Natural killer cell (primary cell): ENCODE measurements at regions not wholly inside any gene's neighbourhood (a gene's known extent, or its start where the extent isn't known, plus 50 kb on each side); places are given as distances from the start of the nearest gene placed in this dataset.
"Not testable (repeated sequence)": the region's sequence is repeated elsewhere in the genome, so short reads cannot be mapped to it uniquely, and the experiment has no call there.

Experiments
- ATAC-seq, 3 donors: fragments of 150-1000 bp in 2 of 3; fragments of 200-7000 bp in 1 of 3; cut with Tn5 transposase; 1 replicate in 1 of 3; 2 replicates in 2 of 3; pipeline ENCODE4 v1.10.0; 2021; ENCODE audit warnings: mild to moderate bottlenecking in 2 of 3, moderate library complexity in 2 of 3
- DNase-seq, 2 donors: peaks; one replicate each; pipeline versions ENCODE4 v3.0.0 to v3.0.0-alpha.2; 2013 to 2021; ENCODE audit warnings: mixed read lengths in 1 of 2
- H3K27ac ChIP-seq: one replicate; pipeline ENCODE4 v1.5.1; 2013; ENCODE audit warnings: mild to moderate bottlenecking, low read length
- H3K27me3 ChIP-seq: one replicate; pipeline ENCODE4 v1.6.1; 2013; ENCODE audit warnings: low read length; ENCODE audit not compliant: control insufficient read depth, insufficient read depth
- H3K36me3 ChIP-seq: one replicate; pipeline ENCODE4 v1.6.1; 2013; ENCODE audit warnings: low read length; ENCODE audit not compliant: control insufficient read depth, insufficient read depth
- H3K4me1 ChIP-seq: one replicate; pipeline ENCODE4 v1.6.1; 2013; ENCODE audit warnings: low read length; ENCODE audit not compliant: control insufficient read depth, insufficient read depth
- H3K4me3 ChIP-seq: one replicate; pipeline ENCODE4 v1.5.1; 2013; ENCODE audit warnings: low read length
- H3K9me3 ChIP-seq: one replicate; pipeline ENCODE4 v1.6.1; 2013; ENCODE audit warnings: low read length; ENCODE audit not compliant: control insufficient read depth, insufficient read depth
- H3K27ac Mint-ChIP-seq, 2 donors: one replicate each; pipeline ENCODE4 v1.8.0; 2022; ENCODE audit warnings: mild to moderate bottlenecking in 2 of 2, mixed read lengths in 2 of 2, moderate library complexity in 1 of 2
- H3K27me3 Mint-ChIP-seq, 2 donors: one replicate each; pipeline ENCODE4 v1.8.0; 2022; ENCODE audit warnings: low read depth in 2 of 2, mixed read lengths in 2 of 2
- H3K36me3 Mint-ChIP-seq: one replicate; pipeline ENCODE4 v1.8.0; 2022; ENCODE audit warnings: mixed read lengths
- H3K4me1 Mint-ChIP-seq, 2 donors: one replicate each; pipeline ENCODE4 v1.8.0; 2022; ENCODE audit warnings: mixed read lengths in 2 of 2
- H3K4me3 Mint-ChIP-seq: one replicate; pipeline ENCODE4 v1.8.0; 2022; ENCODE audit warnings: mild to moderate bottlenecking, moderate library complexity, mixed read lengths
- H3K9me3 Mint-ChIP-seq, 2 donors: one replicate each; pipeline ENCODE4 v1.8.0; 2022; ENCODE audit warnings: mixed read lengths in 2 of 2
- WGBS: methylation state at CpG from one replicate; pipeline ENCODE4 v1.1.7; 2013; ENCODE audit warnings: missing lambda C conversion rate; ENCODE audit not compliant: insufficient coverage; 5-methylcytosine and 5-hydroxymethylcytosine counted together
- intact Hi-C: fragments of 100-400 bp; cut with micrococcal nuclease; formaldehyde crosslinking; loops from one replicate; pipeline ENCODE4 v1.14.2; 2022
- TF ChIP-seq, protein P1 (sequence below): fragments of 200-600 bp; IDR thresholded peaks from one replicate; pipeline ENCODE4 v1.8.0; 2022; ENCODE audit warnings: antibody characterized with exemption

DNA sequence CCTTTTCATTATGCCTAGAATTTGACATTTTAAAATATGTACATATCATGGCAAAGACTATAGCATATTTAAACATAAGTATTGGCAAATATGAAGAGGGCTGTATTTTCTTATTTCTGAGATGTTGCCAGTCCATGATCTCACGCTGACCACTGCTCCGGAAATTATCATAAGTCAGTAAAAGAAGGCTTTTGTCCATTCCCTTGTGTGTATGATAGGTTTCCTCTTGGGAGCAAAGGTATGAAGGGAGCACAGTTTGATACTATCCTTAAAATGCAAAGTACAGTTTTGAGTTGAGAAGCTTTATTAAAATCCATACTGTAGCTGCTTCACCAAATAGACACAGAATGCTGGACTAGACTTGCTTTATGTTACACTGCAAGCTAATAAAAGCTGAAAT, 52.6 kb upstream of the AGA start:
- Mint-ChIP-seq H3K4me3 (no peak overlapping the region), H3K36me3 (no peaks in the 10 kb centered on the region), H3K27me3 (no peaks in the 10 kb centered on the region), H3K9me3 (no peaks in the 10 kb centered on the region), H3K27ac (no peak overlapping the region), H3K4me1 (no peaks in the 10 kb centered on the region)
- Histone ChIP-seq H3K27me3 (no peaks in the 10 kb centered on the region), H3K9me3 (no peaks in the 10 kb centered on the region), H3K27ac (no peak overlapping the region), H3K4me3 (no peak overlapping the region), H3K36me3 (no peaks in the 10 kb centered on the region), H3K4me1 (no peaks in the 10 kb centered on the region)
- 96% methylated on average over 2 of the region's 2 CpGs for WGBS
- intact Hi-C loops, result no loop called here
- TF ChIP-seq, protein P1, sequence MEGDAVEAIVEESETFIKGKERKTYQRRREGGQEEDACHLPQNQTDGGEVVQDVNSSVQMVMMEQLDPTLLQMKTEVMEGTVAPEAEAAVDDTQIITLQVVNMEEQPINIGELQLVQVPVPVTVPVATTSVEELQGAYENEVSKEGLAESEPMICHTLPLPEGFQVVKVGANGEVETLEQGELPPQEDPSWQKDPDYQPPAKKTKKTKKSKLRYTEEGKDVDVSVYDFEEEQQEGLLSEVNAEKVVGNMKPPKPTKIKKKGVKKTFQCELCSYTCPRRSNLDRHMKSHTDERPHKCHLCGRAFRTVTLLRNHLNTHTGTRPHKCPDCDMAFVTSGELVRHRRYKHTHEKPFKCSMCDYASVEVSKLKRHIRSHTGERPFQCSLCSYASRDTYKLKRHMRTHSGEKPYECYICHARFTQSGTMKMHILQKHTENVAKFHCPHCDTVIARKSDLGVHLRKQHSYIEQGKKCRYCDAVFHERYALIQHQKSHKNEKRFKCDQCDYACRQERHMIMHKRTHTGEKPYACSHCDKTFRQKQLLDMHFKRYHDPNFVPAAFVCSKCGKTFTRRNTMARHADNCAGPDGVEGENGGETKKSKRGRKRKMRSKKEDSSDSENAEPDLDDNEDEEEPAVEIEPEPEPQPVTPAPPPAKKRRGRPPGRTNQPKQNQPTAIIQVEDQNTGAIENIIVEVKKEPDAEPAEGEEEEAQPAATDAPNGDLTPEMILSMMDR, result no peak
- DNase-seq, result no peak
- no peak for ATAC-seq

DNA sequence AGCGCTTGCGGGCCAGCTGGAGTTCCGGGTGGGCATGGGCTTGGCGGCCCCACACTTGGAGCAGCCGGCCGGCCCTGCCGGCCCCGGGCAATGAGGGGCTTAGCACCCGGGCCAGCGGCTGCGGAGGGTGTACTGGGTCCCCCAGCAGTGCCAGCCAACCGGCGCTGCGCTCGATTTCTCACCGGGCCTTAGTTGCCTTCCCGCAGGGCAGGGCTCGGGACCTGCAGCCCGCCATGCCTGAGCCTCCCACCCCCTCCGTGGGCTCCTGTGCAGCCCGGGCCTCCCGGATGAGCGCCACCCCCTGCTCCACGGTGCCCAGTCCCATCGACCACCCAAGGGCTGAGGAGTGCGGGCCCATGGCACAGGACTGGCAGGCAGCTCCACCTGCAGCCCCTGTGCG, 53.4 kb upstream of the AGA start:
- H3K9me3 ChIP-seq, H3K4me1 Mint-ChIP-seq, H3K27me3 ChIP-seq, H3K36me3 Mint-ChIP-seq, H3K4me1 ChIP-seq, H3K27ac ChIP-seq, H3K36me3 ChIP-seq, H3K9me3 Mint-ChIP-seq, DNase-seq, H3K4me3 ChIP-seq, intact Hi-C loops, H3K27ac Mint-ChIP-seq, ATAC-seq, H3K4me3 Mint-ChIP-seq, H3K27me3 Mint-ChIP-seq: not testable (repeated sequence)
- WGBS, result 92% methylated on average over 19 of the region's 27 CpGs

DNA sequence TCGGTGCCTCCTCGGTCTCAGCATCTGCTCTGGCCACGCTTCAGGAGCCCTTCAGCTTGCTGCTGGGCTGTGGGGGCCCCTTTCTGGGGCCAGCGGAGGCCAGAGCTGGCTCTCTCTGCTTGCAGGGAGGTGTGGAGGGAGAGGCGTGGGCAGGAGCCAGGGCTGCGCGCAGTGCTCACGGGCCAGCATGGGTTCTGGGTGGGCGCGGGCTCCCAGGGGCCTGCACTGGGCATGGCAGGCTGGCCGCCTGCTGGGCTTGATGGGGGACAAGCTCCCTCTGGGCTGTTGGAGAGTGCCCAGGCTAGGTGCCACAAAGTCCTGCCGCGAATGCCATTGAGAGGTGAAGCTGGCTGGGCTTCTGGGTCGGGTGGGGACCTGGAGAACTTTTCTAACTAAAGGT, 57.3 kb upstream of the AGA start:
- Mint-ChIP-seq H3K27me3 (no peaks in the 10 kb centered on the region), H3K36me3 (no peaks in the 10 kb centered on the region), H3K4me3 (no peak overlapping the region), H3K27ac (no peak overlapping the region), H3K4me1 (peaks cover 0 to 6% of the 10 kb centered on the region in 2 donors), H3K9me3 (peaks cover 2 to 3% of the 10 kb centered on the region in 2 donors)
- Histone ChIP-seq H3K9me3 (no peaks in the 10 kb centered on the region), H3K27me3 (no peaks in the 10 kb centered on the region), H3K27ac (no peak overlapping the region), H3K4me1 (no peaks in the 10 kb centered on the region), H3K4me3 (no peak overlapping the region), H3K36me3 (no peaks in the 10 kb centered on the region)
- 89% methylated on average over 14 of the region's 14 CpGs for WGBS
- DNase-seq (no peak), ATAC-seq (no peak)
- TF ChIP-seq, protein P1, result no peak
- intact Hi-C loops, result no loop called here

DNA sequence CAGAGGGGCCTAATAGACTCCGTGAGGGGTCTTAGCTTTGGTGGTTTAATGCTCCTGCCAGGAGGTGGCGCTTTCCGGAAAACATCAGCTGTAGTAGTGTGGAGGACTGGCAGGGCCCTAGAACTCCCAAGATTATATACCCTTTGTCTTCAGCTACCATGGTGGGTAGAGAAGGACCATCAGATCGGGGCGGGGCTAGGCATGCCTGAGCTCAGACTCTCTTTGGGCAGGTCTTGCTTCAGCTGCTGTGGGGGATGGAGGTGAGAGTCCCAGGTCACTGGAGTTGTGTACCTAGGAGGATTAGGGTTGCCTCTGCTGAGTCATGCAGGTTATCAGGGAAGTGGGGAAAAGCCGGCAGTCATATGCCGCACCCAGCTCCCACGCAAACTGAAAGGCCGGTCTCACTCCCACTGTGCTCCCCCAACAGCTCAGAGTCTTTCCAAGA, 63.0 kb upstream of the AGA start:
- Mint-ChIP-seq H3K9me3 (peaks cover 2 to 3% of the 10 kb centered on the region in 2 donors), H3K27ac (no peak overlapping the region), H3K36me3 (no peaks in the 10 kb centered on the region), H3K4me1 (peaks cover 0 to 6% of the 10 kb centered on the region in 2 donors), H3K4me3 (no peak overlapping the region), H3K27me3 (no peaks in the 10 kb centered on the region)
- Histone ChIP-seq H3K4me1 (no peaks in the 10 kb centered on the region), H3K9me3 (no peaks in the 10 kb centered on the region), H3K27ac (no peak overlapping the region), H3K4me3 (no peak overlapping the region), H3K36me3 (no peaks in the 10 kb centered on the region), H3K27me3 (no peaks in the 10 kb centered on the region)
- intact Hi-C loops, result no loop called here
- TF ChIP-seq, protein P1, result no peak
- 93% methylated on average over 9 of the region's 9 CpGs for WGBS
- no peak for DNase-seq
- ATAC-seq, result no peak
